Peyer's patch (tissue), 4 donors: ENCODE measurements at regions not wholly inside any gene's neighbourhood (a gene's known extent, or its start where the extent isn't known, plus 50 kb on each side); places are given as distances from the start of the nearest gene placed in this dataset.

Source experiments
- DNase-seq, 3 donors: peaks; one replicate each; pipeline ENCODE4 v3.0.0-alpha.2; 2017 to 2019
- H3K27ac ChIP-seq, 4 donors: fragments of 200-600 bp; sonication (generic); one replicate each; pipeline ENCODE4 v1.5.1; 2016 to 2019
- H3K27me3 ChIP-seq, 2 donors: fragments of 200-600 bp; sonication (generic); one replicate each; pipeline ENCODE4 v1.5.1; 2019
- H3K36me3 ChIP-seq, 3 donors: fragments of 200-600 bp; sonication (generic); one replicate each; pipeline ENCODE4 v1.5.1; 2016 to 2019
- H3K4me1 ChIP-seq, 4 donors: fragments of 200-600 bp; sonication (generic); one replicate each; pipeline ENCODE4 v1.5.1; 2016 to 2019
- H3K4me3 ChIP-seq, 4 donors: fragments of 200-600 bp; sonication (generic); 1 replicate in 3 of 4; 2 replicates in 1 of 4; pipeline ENCODE4 v1.5.1; 2016 to 2019; ENCODE audit warnings: mild to moderate bottlenecking in 1 of 4
- H3K9me3 ChIP-seq, 4 donors: fragments of 200-600 bp; sonication (generic); one replicate each; pipeline ENCODE4 v1.5.1; 2016 to 2019; ENCODE audit warnings: mild to moderate bottlenecking in 1 of 4
- POLR2A ChIP-seq, 2 donors: fragments of 450-650 bp; IDR thresholded peaks; one replicate each; pipeline ENCODE4 v1.5.1; 2017; ENCODE audit warnings: antibody characterized with exemption in 2 of 2, mild to moderate bottlenecking in 2 of 2, moderate library complexity in 2 of 2
- TF ChIP-seq, protein P1 (sequence below), 6 experiments: fragments of 450-650 bp in 4 of 6; fragments of 200-600 bp in 2 of 6; sonication (generic) in 1 of 6; IDR thresholded peaks; one replicate each; pipeline ENCODE4 v1.5.1; 2017 to 2019; ENCODE audit warnings: antibody characterized with exemption in 6 of 6, mild to moderate bottlenecking in 3 of 6, moderate library complexity in 1 of 6

DNA sequence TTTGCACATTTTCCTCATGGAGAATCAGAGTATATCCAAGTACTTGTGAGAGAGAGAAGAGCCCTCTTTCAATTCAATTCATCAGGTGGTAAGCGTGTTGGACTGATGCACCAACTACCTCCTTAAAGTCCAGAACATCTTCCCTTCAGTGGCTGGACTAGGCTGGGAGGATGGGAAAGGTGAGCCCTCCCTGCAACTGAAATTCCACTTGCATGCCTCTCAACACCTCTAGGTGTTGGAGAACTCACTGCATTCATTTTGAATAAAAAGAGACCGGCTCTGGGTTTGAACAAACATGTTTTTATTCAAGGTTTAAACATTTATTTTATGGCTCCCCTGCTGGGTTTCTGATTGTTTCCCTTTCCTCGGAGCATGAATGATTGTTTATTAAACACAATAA, 573.5 kb downstream of the CCSER2 start:
- Histone ChIP-seq H3K36me3 (no peaks in the 10 kb centered on the region), H3K9me3 (no peaks in the 10 kb centered on the region), H3K4me3 (no peak overlapping the region), H3K27me3 (no peaks in the 10 kb centered on the region), H3K27ac (no peak overlapping the region), H3K4me1 (no peaks in the 10 kb centered on the region)
- DNase-seq, result no peak
- TF ChIP-seq, protein P1, sequence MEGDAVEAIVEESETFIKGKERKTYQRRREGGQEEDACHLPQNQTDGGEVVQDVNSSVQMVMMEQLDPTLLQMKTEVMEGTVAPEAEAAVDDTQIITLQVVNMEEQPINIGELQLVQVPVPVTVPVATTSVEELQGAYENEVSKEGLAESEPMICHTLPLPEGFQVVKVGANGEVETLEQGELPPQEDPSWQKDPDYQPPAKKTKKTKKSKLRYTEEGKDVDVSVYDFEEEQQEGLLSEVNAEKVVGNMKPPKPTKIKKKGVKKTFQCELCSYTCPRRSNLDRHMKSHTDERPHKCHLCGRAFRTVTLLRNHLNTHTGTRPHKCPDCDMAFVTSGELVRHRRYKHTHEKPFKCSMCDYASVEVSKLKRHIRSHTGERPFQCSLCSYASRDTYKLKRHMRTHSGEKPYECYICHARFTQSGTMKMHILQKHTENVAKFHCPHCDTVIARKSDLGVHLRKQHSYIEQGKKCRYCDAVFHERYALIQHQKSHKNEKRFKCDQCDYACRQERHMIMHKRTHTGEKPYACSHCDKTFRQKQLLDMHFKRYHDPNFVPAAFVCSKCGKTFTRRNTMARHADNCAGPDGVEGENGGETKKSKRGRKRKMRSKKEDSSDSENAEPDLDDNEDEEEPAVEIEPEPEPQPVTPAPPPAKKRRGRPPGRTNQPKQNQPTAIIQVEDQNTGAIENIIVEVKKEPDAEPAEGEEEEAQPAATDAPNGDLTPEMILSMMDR (IDR thresholded peaks at IDR 0.05), result no peak
- TF ChIP-seq POLR2A (IDR thresholded peaks at IDR 0.05), result no peak

DNA sequence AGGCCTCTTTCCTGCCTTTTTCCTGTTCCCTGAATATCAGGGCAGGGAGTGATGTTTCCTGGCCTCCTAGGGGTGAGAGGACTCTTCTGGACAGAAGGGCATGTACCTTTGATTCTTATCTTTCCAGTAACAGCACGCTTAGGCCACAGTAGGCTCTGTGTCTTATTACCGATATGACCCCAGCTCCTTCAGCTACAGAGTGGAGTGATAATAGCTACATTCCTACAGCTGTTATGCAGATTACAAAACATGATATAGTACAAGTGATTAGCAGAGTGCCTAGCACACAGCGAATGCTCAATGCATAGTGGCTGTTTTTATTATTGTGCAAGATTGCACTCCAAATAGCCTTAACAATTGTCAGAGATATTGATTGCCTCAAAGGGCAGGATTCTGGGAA, 574.2 kb downstream of the CCSER2 start:
- Histone ChIP-seq H3K4me1 (no peaks in the 10 kb centered on the region), H3K27me3 (no peaks in the 10 kb centered on the region), H3K36me3 (no peaks in the 10 kb centered on the region), H3K27ac (no peak overlapping the region), H3K9me3 (no peaks in the 10 kb centered on the region), H3K4me3 (no peak overlapping the region)
- no peak for DNase-seq
- no peak for TF ChIP-seq POLR2A (IDR thresholded peaks at IDR 0.05)

DNA sequence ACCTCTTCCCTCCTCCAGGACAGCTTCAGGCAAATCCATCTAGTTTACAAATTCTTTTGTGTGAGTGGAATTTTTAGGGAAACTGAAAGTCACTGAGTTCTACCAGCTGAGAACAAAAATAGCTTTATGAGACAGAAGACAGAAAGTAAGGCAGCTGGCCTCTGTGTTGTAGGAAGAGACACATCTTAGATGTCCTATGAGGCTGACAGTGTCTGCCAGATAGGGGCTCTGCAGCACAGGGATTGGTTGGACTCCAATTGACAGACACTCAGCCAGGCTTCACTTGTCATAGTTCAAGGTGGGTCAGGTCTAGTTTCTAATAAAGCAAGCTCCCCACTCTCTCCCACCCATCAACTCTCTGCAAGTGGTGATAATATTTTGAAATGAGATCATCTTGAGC, 574.9 kb downstream of the CCSER2 start:
- TF ChIP-seq, protein P1 (IDR thresholded peaks at IDR 0.05), result no peak
- no peak for TF ChIP-seq POLR2A (IDR thresholded peaks at IDR 0.05)
- no peaks in the 10 kb centered on the region for H3K9me3 ChIP-seq
- no peaks in the 10 kb centered on the region for H3K4me1 ChIP-seq
- H3K27me3 ChIP-seq, result no peaks in the 10 kb centered on the region
- no peak overlapping the region for H3K27ac ChIP-seq
- no peaks in the 10 kb centered on the region for H3K36me3 ChIP-seq
- DNase-seq, result no peak
- no peak overlapping the region for H3K4me3 ChIP-seq

DNA sequence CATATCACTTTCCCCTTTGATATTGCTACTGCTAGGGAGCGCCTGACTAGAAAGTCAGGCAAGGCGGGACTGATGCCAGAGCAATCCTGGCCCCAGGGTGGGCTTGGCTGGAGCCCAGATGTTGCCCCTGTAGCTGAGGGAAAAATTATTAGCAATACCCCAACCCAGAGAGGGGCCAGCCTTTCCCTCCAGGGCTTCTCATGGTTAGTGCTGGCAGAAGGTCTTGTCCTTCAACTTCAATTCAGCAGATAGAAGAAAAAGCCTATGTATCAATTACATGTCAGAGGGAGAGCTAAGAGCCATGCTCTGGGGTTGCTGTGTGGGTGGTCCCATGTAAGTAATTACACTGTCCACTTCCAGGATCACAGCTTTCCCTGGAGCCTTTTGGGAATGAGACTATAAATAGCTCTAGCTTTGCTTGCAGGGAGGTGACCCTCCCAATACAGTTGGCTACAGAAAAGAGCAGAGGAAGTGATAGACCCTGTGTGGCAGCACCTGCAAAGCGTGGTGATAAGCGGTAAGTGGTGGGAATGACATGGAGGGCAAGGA, 579.1 kb downstream of the CCSER2 start:
- DNase-seq, result no peak
- no peaks in the 10 kb centered on the region for H3K36me3 ChIP-seq
- H3K27ac ChIP-seq, result no peak overlapping the region
- no peaks in the 10 kb centered on the region for H3K9me3 ChIP-seq
- H3K4me1 ChIP-seq, result no peaks in the 10 kb centered on the region
- no peaks in the 10 kb centered on the region for H3K27me3 ChIP-seq
- TF ChIP-seq, protein P1 (IDR thresholded peaks at IDR 0.05), result no peak
- TF ChIP-seq POLR2A (IDR thresholded peaks at IDR 0.05), result no peak
- H3K4me3 ChIP-seq, result no peak overlapping the region

DNA sequence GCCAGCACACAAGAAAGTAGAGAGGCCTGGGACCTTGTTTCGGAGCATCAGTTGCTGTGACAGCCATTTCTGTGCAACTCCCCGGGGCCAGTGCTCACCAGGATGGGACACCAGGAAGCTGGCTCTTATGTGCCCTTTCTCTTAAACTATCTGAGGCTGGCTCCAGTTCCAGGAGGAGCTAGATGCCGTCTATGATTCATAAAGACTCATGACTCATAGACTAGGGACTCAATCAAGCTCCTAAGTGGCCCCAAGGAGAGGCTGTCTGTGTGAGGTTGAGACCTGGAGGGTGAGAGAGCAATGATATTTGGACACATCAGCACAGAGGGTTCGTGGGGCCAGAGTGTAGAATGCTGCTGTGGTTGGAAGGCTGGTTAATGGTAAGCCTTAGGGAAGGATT, 580.1 kb downstream of the CCSER2 start:
- Histone ChIP-seq H3K4me1 (no peaks in the 10 kb centered on the region), H3K4me3 (no peak overlapping the region), H3K9me3 (no peaks in the 10 kb centered on the region), H3K27me3 (no peaks in the 10 kb centered on the region), H3K36me3 (no peaks in the 10 kb centered on the region), H3K27ac (no peak overlapping the region)
- no peak for DNase-seq
- TF ChIP-seq, protein P1 (IDR thresholded peaks at IDR 0.05), result no peak
- no peak for TF ChIP-seq POLR2A (IDR thresholded peaks at IDR 0.05)

DNA sequence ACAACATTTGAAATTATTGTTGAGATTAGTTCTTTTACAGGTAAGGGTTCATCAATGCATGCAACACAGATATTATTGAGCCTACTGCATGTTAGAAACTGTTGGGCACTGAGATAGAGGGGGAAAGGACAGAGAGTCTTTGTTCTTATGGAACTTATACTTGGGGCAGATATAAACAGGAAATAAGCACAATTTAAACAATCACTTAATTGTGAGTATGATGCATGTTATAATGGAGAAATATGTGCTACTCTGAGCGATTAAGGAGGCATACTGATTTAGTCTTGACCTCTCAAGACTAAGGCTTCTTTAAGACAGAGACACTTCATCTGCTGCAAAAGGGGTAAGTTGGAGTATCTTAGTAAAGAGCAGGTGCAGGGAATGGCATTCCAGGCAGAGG, 593.3 kb downstream of the CCSER2 start:
- Histone ChIP-seq H3K27me3 (no peaks in the 10 kb centered on the region), H3K4me3 (no peak overlapping the region), H3K9me3 (no peaks in the 10 kb centered on the region), H3K27ac (no peak overlapping the region), H3K4me1 (no peaks in the 10 kb centered on the region), H3K36me3 (no peaks in the 10 kb centered on the region)
- TF ChIP-seq, protein P1 (IDR thresholded peaks at IDR 0.05), result no peak
- TF ChIP-seq POLR2A (IDR thresholded peaks at IDR 0.05), result no peak
- no peak for DNase-seq
